HepG2 (cell line): ENCODE measurements at regions not wholly inside any gene's neighbourhood (a gene's known extent, or its start where the extent isn't known, plus 50 kb on each side); places are given as distances from the start of the nearest gene placed in this dataset.
A peak's percentile ranks its signal among the peaks of the same experiment; 100 is the strongest.

Experiments used
- ATAC-seq: fragments of 200-7000 bp; cut with Tn5 transposase; 3 replicates; pipeline ENCODE4 v1.9.1; 2020; ENCODE audit warnings: mild to moderate bottlenecking, moderate library complexity
- BruUV-seq: library from RNA; stranded (reverse); fragments of 400-500 nt; replicated peaks from 2 replicates; lab custom pipeline; 2021; lab: Mats Ljungman, UMichigan
- CTCF ChIA-PET: fragments of 300-600 bp; formaldehyde crosslinking; extraction: SDS; loops from one replicate; lab custom pipeline; 2021; ENCODE audit warnings: low total read pairs, inconsistent platforms, low intra/inter-chr PET ratio; lab: Yijun Ruan, JAX
- POLR2A ChIA-PET: fragments of 350-600 bp; sonication (Branson Sonifier 250); formaldehyde crosslinking; loops from one replicate; lab custom pipeline; 2020; ENCODE audit warnings: antibody characterized with exemption, inconsistent platforms; lab: Yijun Ruan, JAX
- DNase-seq: peaks from one replicate; pipeline ENCODE4 v3.0.0-alpha.2; 2015; ENCODE audit warnings: low spot score
- FAIRE-seq: peaks from 3 replicates; lab custom pipeline; 2011; peaks lifted over from hg19 to GRCh38; lab: Jason Lieb, UNC
- H2AFZ ChIP-seq: one replicate; pipeline ENCODE4 v1.6.1; 2011; ENCODE audit warnings: low read length, inconsistent platforms
- H3K27ac ChIP-seq: fragments of 300-600 bp; 3 replicates; pipeline ENCODE4 v1.8.0; 2011; ENCODE audit warnings: mixed run types, mild to moderate bottlenecking, mixed read lengths, low read length, inconsistent platforms; ENCODE audit not compliant: insufficient read depth; ENCODE audit errors: extremely low read length
- H3K27me3 ChIP-seq, 2 experiments: fragments of 200-600 bp in 1 of 2; 2 replicates in 1 of 2; 3 replicates in 1 of 2; pipeline versions ENCODE4 v1.6.0 to v1.8.0; 2011; ENCODE audit warnings: low read length in 2 of 2, mild to moderate bottlenecking in 2 of 2, moderate library complexity in 2 of 2, inconsistent platforms in 1 of 2; ENCODE audit not compliant: insufficient read depth in 2 of 2, control insufficient read depth in 1 of 2
- H3K36me3 ChIP-seq, 2 experiments: fragments of 200-600 bp in 1 of 2; replicated peaks in 1 of 2; 2 replicates in 1 of 2; 3 replicates in 1 of 2; pipeline versions ENCODE4 v1.5.1 to v1.8.0; 2011; ENCODE audit warnings: low read length in 2 of 2, inconsistent platforms in 1 of 2; ENCODE audit not compliant: insufficient read depth in 2 of 2, control insufficient read depth in 1 of 2
- H3K4me1 ChIP-seq: 2 replicates; pipeline ENCODE4 v1.5.1; 2012; ENCODE audit warnings: low read length, inconsistent platforms; ENCODE audit not compliant: insufficient read depth
- H3K4me2 ChIP-seq: 2 replicates; pipeline ENCODE4 v1.6.0; 2011; ENCODE audit warnings: low read depth, low read length, inconsistent platforms
- H3K4me3 ChIP-seq, 3 experiments: fragments of 200-600 bp in 1 of 3; sonication (generic), shearing (Covaris generic) in 1 of 3; replicated peaks in 1 of 3; 2 replicates each; pipeline ENCODE4 v1.5.1; 2011 to 2016; ENCODE audit warnings: low read length in 3 of 3, inconsistent platforms in 2 of 3, low read depth in 2 of 3, mild to moderate bottlenecking in 2 of 3, control low read depth in 1 of 3, mixed read lengths in 1 of 3; ENCODE audit not compliant: insufficient read depth in 1 of 3
- H3K79me2 ChIP-seq: one replicate; pipeline ENCODE4 v1.6.1; 2011; ENCODE audit warnings: low read length, inconsistent platforms; ENCODE audit not compliant: insufficient read depth
- H3K9ac ChIP-seq: 2 replicates; pipeline ENCODE4 v1.6.0; 2011; ENCODE audit warnings: mild to moderate bottlenecking, low read depth, low read length, inconsistent platforms; ENCODE audit not compliant: insufficient read depth
- H3K9me3 ChIP-seq: 2 replicates; pipeline ENCODE4 v1.5.1; 2012; ENCODE audit warnings: mild to moderate bottlenecking, low read length
- H4K20me1 ChIP-seq: 2 replicates; pipeline ENCODE4 v1.6.0; 2011; ENCODE audit warnings: inconsistent platforms, mild to moderate bottlenecking, low read length, moderate library complexity; ENCODE audit not compliant: insufficient read depth
- ATF3 ChIP-seq: sonication (generic); formaldehyde crosslinking; IDR thresholded peaks from 2 replicates; pipeline ENCODE4 v1.4.0; 2020; ENCODE audit warnings: missing genetic modification reagents
- GABPB1 ChIP-seq: IDR thresholded peaks from 2 replicates; pipeline ENCODE4 v1.6.1; 2016; ENCODE audit warnings: mild to moderate bottlenecking, missing genetic modification reagents, moderate library complexity, missing compliant biosample characterization
- JUND ChIP-seq: sonication (generic); formaldehyde crosslinking; IDR thresholded peaks from 2 replicates; pipeline ENCODE4 v1.8.0; 2022; ENCODE audit warnings: mild to moderate bottlenecking, missing genetic modification reagents
- NR2C2 ChIP-seq: sonication (generic); formaldehyde crosslinking; IDR thresholded peaks from 2 replicates; pipeline ENCODE4 v1.4.0; 2020; ENCODE audit warnings: missing genetic modification reagents, mild to moderate bottlenecking, moderate library complexity, borderline replicate concordance
- SP1 ChIP-seq, 2 experiments: fragments of 450-650 bp in 1 of 2; sonication (generic) in 1 of 2; formaldehyde crosslinking in 1 of 2; IDR thresholded peaks; 2 replicates each; pipeline versions ENCODE4 v1.4.0 to v1.6.1; 2016 to 2020; ENCODE audit warnings: missing genetic modification reagents in 1 of 2
- ZNF264 ChIP-seq: sonication (generic); formaldehyde crosslinking; IDR thresholded peaks from 2 replicates; pipeline ENCODE4 v1.4.0; 2020; ENCODE audit warnings: missing genetic modification reagents
- WGBS: methylation state at CpG from one replicate; pipeline ENCODE4 v1.1.6; 2017; ENCODE audit warnings: low lambda C conversion rate; 5-methylcytosine and 5-hydroxymethylcytosine counted together
- in situ Hi-C: cut with HindIII; loops from 2 replicates; pipeline ENCODE4 v1.10.0; 2017; ENCODE audit warnings: low pct_unique_long_range_greater_than_20kb; ENCODE audit not compliant: extremely low pct_ligation_motif_present
- intact Hi-C: fragments of 100-400 bp; cut with micrococcal nuclease; formaldehyde crosslinking; loops from one replicate; pipeline ENCODE4 v1.10.0; 2022; ENCODE audit not compliant: unreplicated experiment
- TF ChIP-seq, protein P1 (sequence below): sonication (generic); formaldehyde crosslinking; IDR thresholded peaks from 2 replicates; pipeline ENCODE4 v1.9.0; 2022; ENCODE audit warnings: missing genetic modification reagents, mild to moderate bottlenecking, borderline replicate concordance

DNA sequence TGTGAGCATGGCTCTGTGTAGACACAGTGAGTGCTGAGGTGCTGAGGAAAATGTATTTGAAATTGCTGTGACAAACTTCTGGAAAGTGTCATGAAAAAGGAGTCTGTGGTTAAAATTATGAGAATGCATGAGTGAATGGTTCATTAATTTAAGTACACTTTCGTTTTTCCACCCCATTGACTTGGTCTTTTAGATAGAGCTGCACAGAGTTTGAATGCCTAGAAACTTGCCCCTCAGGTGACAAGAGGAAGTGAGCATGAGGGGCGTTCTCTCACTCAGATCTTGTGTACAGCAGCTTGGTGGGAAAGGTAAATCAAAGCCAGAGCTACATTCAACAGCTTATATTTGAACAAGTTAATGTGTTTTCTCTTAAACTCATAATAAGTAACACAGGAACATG, 296.8 kb downstream of the WDR72 start:
- no peak for ATAC-seq
- in situ Hi-C loops (loop anchor here (25.0 kb wide), 1 partner anchor 375 kb away; no protein-coding TSS in a partner anchor), intact Hi-C loops (no loop called here)
- ChIA-PET CTCF (no interaction called here), POLR2A (no interaction called here)
- no peak for TF ChIP-seq ATF3 (CRISPR knock-in tag)
- TF ChIP-seq, protein P1, sequence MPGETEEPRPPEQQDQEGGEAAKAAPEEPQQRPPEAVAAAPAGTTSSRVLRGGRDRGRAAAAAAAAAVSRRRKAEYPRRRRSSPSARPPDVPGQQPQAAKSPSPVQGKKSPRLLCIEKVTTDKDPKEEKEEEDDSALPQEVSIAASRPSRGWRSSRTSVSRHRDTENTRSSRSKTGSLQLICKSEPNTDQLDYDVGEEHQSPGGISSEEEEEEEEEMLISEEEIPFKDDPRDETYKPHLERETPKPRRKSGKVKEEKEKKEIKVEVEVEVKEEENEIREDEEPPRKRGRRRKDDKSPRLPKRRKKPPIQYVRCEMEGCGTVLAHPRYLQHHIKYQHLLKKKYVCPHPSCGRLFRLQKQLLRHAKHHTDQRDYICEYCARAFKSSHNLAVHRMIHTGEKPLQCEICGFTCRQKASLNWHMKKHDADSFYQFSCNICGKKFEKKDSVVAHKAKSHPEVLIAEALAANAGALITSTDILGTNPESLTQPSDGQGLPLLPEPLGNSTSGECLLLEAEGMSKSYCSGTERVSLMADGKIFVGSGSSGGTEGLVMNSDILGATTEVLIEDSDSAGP (CRISPR knock-in tag) = no peak
- no peak for TF ChIP-seq JUND (CRISPR knock-in tag)
- no peak for TF ChIP-seq NR2C2 (CRISPR knock-in tag)
- TF ChIP-seq GABPB1 (CRISPR knock-in tag) = no peak
- no peak for DNase-seq
- Histone ChIP-seq H3K27ac (no peak overlapping the region), H4K20me1 (no peaks in the 10 kb centered on the region), H3K27me3 (no peaks in the 10 kb centered on the region), H3K9me3 (peaks cover 15% of the 10 kb centered on the region), H3K36me3 (no peaks in the 10 kb centered on the region), H3K9ac (no peak overlapping the region), H3K4me1 (peaks cover 35% of the 10 kb centered on the region), H3K79me2 (no peaks in the 10 kb centered on the region), H3K4me2 (no peak overlapping the region), H2AFZ (no peak overlapping the region), H3K4me3 (no peak overlapping the region)
- FAIRE-seq = no peak
- BruUV-seq = no TSS peak
- 82% methylated on average over 2 of the region's 2 CpGs for WGBS

DNA sequence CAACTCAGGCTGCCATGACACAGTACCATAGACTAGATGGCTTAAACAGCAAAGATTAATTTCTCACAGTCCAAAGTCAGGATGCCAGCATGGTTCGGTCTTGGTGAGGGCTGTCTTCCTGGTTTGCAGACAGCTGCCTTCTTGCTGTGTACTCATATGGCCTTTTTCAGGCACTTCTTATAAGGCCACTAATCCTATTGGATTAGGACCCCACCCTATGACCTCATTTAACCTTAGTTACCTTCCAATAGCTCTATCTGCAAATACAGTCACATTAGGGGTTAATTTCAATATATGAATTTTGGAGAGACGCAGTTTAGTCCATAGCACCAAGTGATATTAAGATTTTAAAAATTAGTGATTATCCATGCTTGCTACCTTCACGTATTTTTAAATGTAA, 297.8 kb downstream of the WDR72 start:
- peaks cover 15% of the 10 kb centered on the region for H3K9me3 ChIP-seq
- no TSS peak for BruUV-seq
- ChIA-PET CTCF (no interaction called here), POLR2A (no interaction called here)
- H3K36me3 ChIP-seq = no peaks in the 10 kb centered on the region
- FAIRE-seq (no peak), ATAC-seq (no peak), DNase-seq (no peak)
- no peaks in the 10 kb centered on the region for H3K79me2 ChIP-seq
- H3K4me2 ChIP-seq = no peak overlapping the region
- no peaks in the 10 kb centered on the region for H4K20me1 ChIP-seq
- intact Hi-C loops (no loop called here), in situ Hi-C loops (loop anchor here (25.0 kb wide), 1 partner anchor 376 kb away; no protein-coding TSS in a partner anchor)
- 93% methylated on average over 3 of the region's 3 CpGs for WGBS
- H3K9ac ChIP-seq = no peak overlapping the region
- no peak overlapping the region for H3K4me3 ChIP-seq
- H3K27me3 ChIP-seq = no peaks in the 10 kb centered on the region
- no peak overlapping the region for H2AFZ ChIP-seq
- peaks cover 45% of the 10 kb centered on the region for H3K4me1 ChIP-seq
- TF ChIP-seq ZNF264 (CRISPR knock-in tag) = peak; percentile 99
- no peak for TF ChIP-seq SP1 (IDR thresholded peaks at IDR 0.05)
- no peak for TF ChIP-seq SP1 (CRISPR knock-in tag; IDR thresholded peaks at IDR 0.05)
- H3K27ac ChIP-seq = no peak overlapping the region
